Thymus (tissue), 11 donors: ENCODE measurements at regions not wholly inside any gene's neighbourhood (a gene's known extent, or its start where the extent isn't known, plus 50 kb on each side); places are given as distances from the start of the nearest gene placed in this dataset.

Experiments used
- DNase-seq, 9 donors: peaks; one replicate each; pipeline ENCODE4 v3.0.0-alpha.2; 2013; ENCODE audit warnings: low spot score in 9 of 9, low read depth in 6 of 9, missing footprints in 1 of 9
- H3K27ac ChIP-seq, 2 donors: one replicate each; pipeline ENCODE4 v1.5.1; 2013; ENCODE audit warnings: control low read depth in 1 of 2, low read depth in 1 of 2, low read length in 1 of 2, mild to moderate bottlenecking in 1 of 2, moderate library complexity in 1 of 2
- H3K27me3 ChIP-seq, 2 donors: one replicate each; pipeline ENCODE4 v1.5.1; 2013; ENCODE audit warnings: low read length in 1 of 2; ENCODE audit not compliant: control insufficient read depth in 2 of 2, insufficient read depth in 1 of 2
- H3K36me3 ChIP-seq, 2 donors: one replicate each; pipeline ENCODE4 v1.5.1; 2013; ENCODE audit warnings: low read length in 1 of 2, mild to moderate bottlenecking in 1 of 2, moderate library complexity in 1 of 2; ENCODE audit not compliant: control insufficient read depth in 2 of 2, insufficient read depth in 2 of 2
- H3K4me1 ChIP-seq, 2 donors: one replicate each; pipeline ENCODE4 v1.5.1; 2013; ENCODE audit warnings: low read length in 2 of 2; ENCODE audit not compliant: control insufficient read depth in 2 of 2, insufficient read depth in 2 of 2
- H3K4me3 ChIP-seq, 2 donors: one replicate each; pipeline ENCODE4 v1.5.1; 2013; ENCODE audit warnings: low read length in 2 of 2, control low read depth in 1 of 2, mild to moderate bottlenecking in 1 of 2
- H3K9me3 ChIP-seq, 2 donors: one replicate each; pipeline ENCODE4 v1.5.1; 2013; ENCODE audit warnings: low read length in 1 of 2, mild to moderate bottlenecking in 1 of 2; ENCODE audit not compliant: control insufficient read depth in 2 of 2, insufficient read depth in 1 of 2
- WGBS: extraction: QIAGEN DNeasy Blood & Tissue Kit; methylation state at CpG from one replicate; pipeline ENCODE4 v1.1.7; 2013; 5-methylcytosine and 5-hydroxymethylcytosine counted together
- donor health status: healthy.

DNA sequence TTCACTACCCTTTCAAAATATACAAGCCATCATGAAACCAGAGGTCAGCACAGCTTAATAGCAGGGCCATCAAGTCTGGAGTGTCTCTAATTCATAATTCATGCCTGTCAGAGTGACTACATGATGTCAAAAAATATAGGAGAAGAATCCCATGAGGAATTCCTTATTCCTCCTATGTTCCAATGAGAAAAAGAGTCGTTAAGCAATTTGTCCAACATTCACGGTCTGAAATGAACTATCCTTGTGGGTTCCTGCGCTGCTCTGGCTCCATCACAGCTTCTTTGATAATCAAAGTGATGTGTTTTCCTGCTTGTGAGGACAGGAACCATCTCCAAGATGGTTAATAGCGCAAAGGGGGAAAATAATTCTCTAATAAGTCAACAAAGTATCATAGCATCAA lies 560.4 kb upstream of the KLHL29 start:
- Histone ChIP-seq H3K9me3 (no peaks in the 10 kb centered on the region), H3K27me3 (no peaks in the 10 kb centered on the region), H3K4me3 (no peak overlapping the region), H3K4me1 (no peaks in the 10 kb centered on the region), H3K27ac (no peak overlapping the region), H3K36me3 (no peaks in the 10 kb centered on the region)
- WGBS, result 92% methylated on average over 4 of the region's 4 CpGs
- no peak for DNase-seq

DNA sequence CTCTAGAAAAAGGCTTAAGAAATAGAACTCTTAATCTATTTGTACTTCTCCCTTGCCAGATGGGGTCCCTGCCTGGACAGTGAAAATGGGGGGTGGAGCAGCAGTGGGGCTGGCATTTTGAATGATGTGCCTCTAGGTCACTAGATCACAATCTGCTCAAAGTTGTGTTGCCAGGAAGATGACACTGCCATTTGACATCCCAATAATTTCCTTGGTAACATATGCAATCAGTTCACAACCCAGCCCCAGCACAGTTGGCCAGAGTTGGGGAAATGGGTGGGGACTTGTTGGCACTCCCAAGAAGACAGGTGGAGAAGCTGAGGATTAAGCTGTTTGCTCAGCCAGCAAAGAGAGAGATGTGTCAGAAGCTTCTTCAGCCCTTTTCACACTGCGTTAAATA lies 558.3 kb upstream of the KLHL29 start:
- no peaks in the 10 kb centered on the region for H3K9me3 ChIP-seq
- H3K4me1 ChIP-seq, result no peaks in the 10 kb centered on the region
- H3K27ac ChIP-seq, result no peak overlapping the region
- no peaks in the 10 kb centered on the region for H3K27me3 ChIP-seq
- WGBS, result 100% methylated on average over 1 of the region's 1 CpG
- DNase-seq, result no peak
- no peaks in the 10 kb centered on the region for H3K36me3 ChIP-seq
- no peak overlapping the region for H3K4me3 ChIP-seq

DNA sequence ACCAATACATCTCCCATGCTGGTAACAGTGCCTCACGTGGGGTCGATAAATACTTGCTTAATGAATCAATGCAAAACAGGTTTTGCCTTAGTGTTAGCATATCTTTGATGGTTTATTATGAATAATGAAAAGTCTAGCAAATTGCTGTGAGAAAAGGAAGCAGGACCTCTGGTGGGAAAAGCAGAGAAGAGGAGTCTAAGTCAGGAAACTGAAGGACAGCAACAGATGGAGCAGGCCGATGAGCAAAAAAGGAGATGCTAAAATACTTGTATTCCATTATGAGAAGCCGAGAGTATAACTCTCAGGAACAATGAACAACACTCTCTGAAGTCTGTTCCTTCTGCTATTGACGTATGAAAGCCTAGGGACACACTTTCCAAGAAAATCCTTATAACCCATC lies 555.2 kb upstream of the KLHL29 start:
- H3K27me3 ChIP-seq, result no peaks in the 10 kb centered on the region
- no peak overlapping the region for H3K4me3 ChIP-seq
- WGBS, result 90% methylated on average over 5 of the region's 5 CpGs
- no peak overlapping the region for H3K27ac ChIP-seq
- no peak for DNase-seq
- H3K36me3 ChIP-seq, result no peaks in the 10 kb centered on the region
- H3K4me1 ChIP-seq, result no peaks in the 10 kb centered on the region
- H3K9me3 ChIP-seq, result no peaks in the 10 kb centered on the region

DNA sequence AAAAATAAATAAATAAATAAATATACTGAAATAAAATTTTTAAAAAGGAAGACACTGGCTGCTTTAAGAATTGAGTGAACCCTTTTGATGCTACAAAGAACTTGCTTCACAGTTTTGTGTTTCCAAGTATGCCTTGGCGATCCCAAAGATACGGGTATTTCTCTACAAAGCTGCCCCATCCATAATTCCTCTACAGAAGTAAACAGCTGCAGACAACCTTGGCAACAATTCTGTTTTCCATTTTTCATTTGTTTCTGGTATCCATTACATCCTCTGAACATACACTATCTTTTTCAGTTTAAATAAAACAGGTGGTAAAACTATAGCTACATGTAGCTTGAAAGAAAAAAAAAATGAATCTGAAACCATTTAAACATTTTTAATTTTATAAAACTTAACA lies 552.8 kb upstream of the KLHL29 start:
- Histone ChIP-seq H3K4me3 (no peak overlapping the region), H3K9me3 (no peaks in the 10 kb centered on the region), H3K27ac (no peak overlapping the region), H3K27me3 (no peaks in the 10 kb centered on the region), H3K36me3 (no peaks in the 10 kb centered on the region), H3K4me1 (no peaks in the 10 kb centered on the region)
- 91% methylated on average over 2 of the region's 2 CpGs for WGBS
- no peak for DNase-seq

DNA sequence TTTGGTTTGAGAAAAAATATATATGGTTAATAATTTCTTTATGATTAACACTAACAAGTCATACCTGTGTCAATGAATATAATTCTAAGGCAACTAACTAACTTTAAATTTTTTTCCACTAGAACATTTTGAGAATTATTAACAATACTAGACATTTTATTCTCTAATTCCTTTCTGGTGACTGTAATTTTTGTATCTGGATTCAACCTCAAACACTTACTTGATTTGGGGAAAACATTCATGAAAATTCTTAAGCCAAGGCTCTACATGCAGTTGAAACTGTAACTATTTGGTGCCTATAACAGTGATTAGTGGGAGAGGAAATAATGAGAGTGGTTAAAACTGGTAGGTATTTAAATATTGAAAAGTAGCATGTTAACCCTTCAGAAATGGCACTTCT lies 546.5 kb upstream of the KLHL29 start:
- Histone ChIP-seq H3K27me3 (no peaks in the 10 kb centered on the region), H3K4me3 (no peak overlapping the region), H3K4me1 (no peaks in the 10 kb centered on the region), H3K9me3 (no peaks in the 10 kb centered on the region), H3K36me3 (no peaks in the 10 kb centered on the region), H3K27ac (no peak overlapping the region)
- no peak for DNase-seq

DNA sequence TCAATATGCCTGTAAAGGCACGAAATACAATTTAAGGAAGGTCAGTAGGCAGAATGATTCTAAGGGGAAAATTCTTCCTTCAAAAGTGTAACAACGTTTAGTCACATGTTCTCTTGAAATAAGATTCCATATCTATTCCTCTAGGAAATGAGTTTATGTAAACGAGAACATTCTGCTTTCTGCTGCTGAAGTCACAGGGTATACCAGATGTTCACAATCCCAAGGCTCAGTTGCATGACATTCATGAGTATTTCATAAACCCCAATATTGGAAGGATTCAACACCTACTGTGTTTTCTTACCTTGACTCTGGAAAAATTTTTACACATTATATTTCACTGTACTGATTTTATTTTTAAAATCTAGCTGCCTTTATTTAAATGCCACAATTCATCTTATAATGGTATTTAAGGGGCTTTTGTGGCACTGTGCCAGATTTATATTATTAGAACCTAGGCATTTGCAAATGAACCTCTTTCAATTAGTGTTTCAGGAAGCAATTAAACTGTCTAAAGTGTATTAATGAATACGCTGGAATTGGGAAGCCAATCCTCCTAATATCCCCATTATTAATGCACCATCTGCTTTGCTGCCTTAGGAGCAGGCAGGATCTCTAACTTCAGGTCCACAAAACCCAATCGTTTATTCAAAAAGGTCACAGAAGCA lies 542.6 kb upstream of the KLHL29 start:
- Histone ChIP-seq H3K36me3 (no peaks in the 10 kb centered on the region), H3K4me1 (no peaks in the 10 kb centered on the region), H3K9me3 (no peaks in the 10 kb centered on the region), H3K4me3 (no peak overlapping the region), H3K27ac (no peak overlapping the region), H3K27me3 (no peaks in the 10 kb centered on the region)
- 87% methylated on average over 5 of the region's 5 CpGs for WGBS
- DNase-seq, result no peak

DNA sequence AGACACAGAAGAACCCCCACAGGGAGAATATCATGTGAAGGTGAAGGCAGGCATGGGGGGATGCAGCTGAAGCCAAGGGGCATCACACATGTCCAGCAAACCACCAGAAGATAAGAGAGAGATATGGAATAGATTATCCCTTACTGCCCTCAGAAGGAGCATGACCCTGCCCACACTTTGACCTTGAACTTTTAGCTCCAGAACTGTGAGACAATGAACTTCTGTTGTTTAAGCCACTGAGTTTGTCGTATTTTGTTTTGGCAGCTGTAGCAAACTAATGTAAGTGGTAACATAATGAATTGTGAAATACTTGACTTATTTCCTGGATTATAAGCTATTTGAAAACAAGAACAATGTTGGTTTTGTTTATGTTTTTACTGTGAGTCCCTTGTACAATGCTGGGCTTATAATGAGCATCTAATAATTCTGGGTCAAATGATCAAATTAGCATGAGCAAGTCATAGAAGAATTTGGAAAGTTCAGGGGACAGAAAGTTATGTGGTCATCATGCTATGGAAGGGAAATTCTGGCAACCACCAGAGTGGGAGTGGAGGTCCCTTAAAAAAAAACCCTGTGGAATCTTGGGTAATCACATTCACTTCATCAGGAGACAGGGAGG lies 541.0 kb upstream of the KLHL29 start:
- Histone ChIP-seq H3K9me3 (no peaks in the 10 kb centered on the region), H3K36me3 (no peaks in the 10 kb centered on the region), H3K27me3 (no peaks in the 10 kb centered on the region), H3K4me1 (no peaks in the 10 kb centered on the region), H3K4me3 (no peak overlapping the region), H3K27ac (no peak overlapping the region)
- DNase-seq, result no peak
- 77% methylated on average over 1 of the region's 1 CpG for WGBS

DNA sequence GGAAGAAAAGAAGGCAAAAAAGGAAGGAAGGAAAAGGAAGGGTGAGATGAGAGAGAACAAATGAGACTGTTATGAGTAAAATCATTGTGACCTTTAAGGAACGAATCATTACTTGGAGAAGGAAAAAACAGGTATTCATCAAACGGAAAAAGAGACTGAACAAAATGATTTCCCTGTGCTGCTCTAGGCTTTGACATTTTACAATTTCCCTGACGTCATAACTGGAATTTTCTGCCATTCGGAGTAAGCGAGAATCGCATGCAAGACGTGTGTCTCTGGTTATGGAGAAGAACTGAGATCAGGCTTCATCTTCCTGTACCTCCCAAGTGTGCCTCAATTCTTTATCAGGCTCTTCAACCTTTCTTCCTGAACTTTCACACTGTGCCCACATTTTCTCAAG lies 534.7 kb upstream of the KLHL29 start:
- H3K9me3 ChIP-seq, result no peaks in the 10 kb centered on the region
- H3K27ac ChIP-seq, result no peak overlapping the region
- H3K36me3 ChIP-seq, result no peaks in the 10 kb centered on the region
- no peaks in the 10 kb centered on the region for H3K4me1 ChIP-seq
- 95% methylated on average over 7 of the region's 7 CpGs for WGBS
- H3K27me3 ChIP-seq, result no peaks in the 10 kb centered on the region
- H3K4me3 ChIP-seq, result no peak overlapping the region
- DNase-seq, result no peak

DNA sequence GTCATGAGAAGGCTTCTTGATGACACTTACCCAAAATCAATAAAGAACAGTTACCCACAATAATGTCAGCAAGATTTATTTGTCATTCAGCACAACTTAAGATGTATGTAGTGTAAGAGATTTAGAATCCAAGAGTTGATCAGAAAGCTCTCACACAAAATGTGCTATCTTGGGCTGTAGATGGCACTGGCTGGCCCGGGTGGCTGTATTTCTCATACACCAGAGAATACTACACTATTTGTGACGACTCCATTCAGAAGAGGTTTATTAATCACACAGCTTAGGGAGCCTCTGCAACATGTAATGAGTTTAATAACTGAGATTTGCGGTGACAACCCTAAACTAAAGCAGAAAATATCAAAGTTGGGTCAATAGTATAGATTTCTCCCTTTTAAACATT lies 530.4 kb upstream of the KLHL29 start:
- WGBS, result 85% methylated on average over 3 of the region's 3 CpGs
- H3K27me3 ChIP-seq, result no peaks in the 10 kb centered on the region
- peaks cover 2 to 3% of the 10 kb centered on the region in 2 donors for H3K9me3 ChIP-seq
- H3K4me1 ChIP-seq, result no peaks in the 10 kb centered on the region
- no peak overlapping the region for H3K4me3 ChIP-seq
- H3K27ac ChIP-seq, result no peak overlapping the region
- DNase-seq, result no peak
- H3K36me3 ChIP-seq, result no peaks in the 10 kb centered on the region
